LNCAP (cell line): ENCODE measurements at regions not wholly inside any gene's neighbourhood (a gene's known extent, or its start where the extent isn't known, plus 50 kb on each side); places are given as distances from the start of the nearest gene placed in this dataset.

Experiments
- CTCF ChIP-seq: fragments of 450-650 bp; IDR thresholded peaks from 2 replicates; pipeline ENCODE4 v1.5.1; 2017; ENCODE audit warnings: mild to moderate bottlenecking

- TF ChIP-seq CTCF, result no peak
Observed at GRCh38 chr11:86119906-86120305, 51.0 kb upstream of the PICALM start.

GRCh38 chr11:86119077-86119476 is 50.2 kb upstream of the PICALM start:
- no peak for TF ChIP-seq CTCF
